ENCODE measurements at regions not wholly inside any gene's neighbourhood (a gene's known extent, or its start where the extent isn't known, plus 50 kb on each side); places are given as distances from the start of the nearest gene placed in this dataset.

DNA sequence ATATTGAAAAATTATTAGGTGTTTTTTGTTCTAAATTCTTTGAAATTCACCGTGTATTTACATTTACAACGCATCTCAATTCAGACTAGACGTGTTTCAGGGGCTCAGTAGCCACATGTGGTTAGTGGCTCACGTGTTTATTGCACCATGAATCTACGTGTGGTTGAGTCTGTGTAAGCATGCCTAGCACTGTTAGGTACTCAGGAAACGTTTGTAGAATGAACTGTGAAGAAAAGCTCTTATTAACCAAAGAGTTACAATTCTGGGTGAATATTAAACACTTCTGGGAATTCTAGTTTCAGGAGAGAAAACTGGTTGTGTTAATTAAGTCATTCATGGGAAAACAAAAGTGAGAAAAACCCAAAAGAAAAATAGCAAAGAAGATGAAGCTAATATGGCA, 117.5 kb upstream of the CDH6 start:
- H3K4me3 ChIP-seq (IDR thresholded peaks at IDR 0.05; ENCODE audit: insufficient read depth, low read depth, low read length): no peak overlapping the region
- H3K4me2 ChIP-seq: no peak overlapping the region
- no peak overlapping the region for H3K27ac ChIP-seq
- H4K20me1 ChIP-seq (ENCODE audit: insufficient read depth): no peaks in the 10 kb centered on the region
- no peaks in the 10 kb centered on the region for H3K27me3 ChIP-seq (ENCODE audit: insufficient read depth, low read depth)
- no peak overlapping the region for H2AFZ ChIP-seq (ENCODE audit: low read depth)
- H3K36me3 ChIP-seq (ENCODE audit: insufficient read depth): no peaks in the 10 kb centered on the region
- H3K9ac ChIP-seq: no peak overlapping the region
- no peaks in the 10 kb centered on the region for H3K79me2 ChIP-seq (ENCODE audit: insufficient read depth, low read depth)
- H3K4me1 ChIP-seq (ENCODE audit: low read depth, poor library complexity, severe bottlenecking): no peaks in the 10 kb centered on the region
- TF ChIP-seq, protein P1, sequence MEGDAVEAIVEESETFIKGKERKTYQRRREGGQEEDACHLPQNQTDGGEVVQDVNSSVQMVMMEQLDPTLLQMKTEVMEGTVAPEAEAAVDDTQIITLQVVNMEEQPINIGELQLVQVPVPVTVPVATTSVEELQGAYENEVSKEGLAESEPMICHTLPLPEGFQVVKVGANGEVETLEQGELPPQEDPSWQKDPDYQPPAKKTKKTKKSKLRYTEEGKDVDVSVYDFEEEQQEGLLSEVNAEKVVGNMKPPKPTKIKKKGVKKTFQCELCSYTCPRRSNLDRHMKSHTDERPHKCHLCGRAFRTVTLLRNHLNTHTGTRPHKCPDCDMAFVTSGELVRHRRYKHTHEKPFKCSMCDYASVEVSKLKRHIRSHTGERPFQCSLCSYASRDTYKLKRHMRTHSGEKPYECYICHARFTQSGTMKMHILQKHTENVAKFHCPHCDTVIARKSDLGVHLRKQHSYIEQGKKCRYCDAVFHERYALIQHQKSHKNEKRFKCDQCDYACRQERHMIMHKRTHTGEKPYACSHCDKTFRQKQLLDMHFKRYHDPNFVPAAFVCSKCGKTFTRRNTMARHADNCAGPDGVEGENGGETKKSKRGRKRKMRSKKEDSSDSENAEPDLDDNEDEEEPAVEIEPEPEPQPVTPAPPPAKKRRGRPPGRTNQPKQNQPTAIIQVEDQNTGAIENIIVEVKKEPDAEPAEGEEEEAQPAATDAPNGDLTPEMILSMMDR (conservative IDR thresholded peaks at IDR 0.05; ENCODE audit: low read depth, low read length): no peak

DNA sequence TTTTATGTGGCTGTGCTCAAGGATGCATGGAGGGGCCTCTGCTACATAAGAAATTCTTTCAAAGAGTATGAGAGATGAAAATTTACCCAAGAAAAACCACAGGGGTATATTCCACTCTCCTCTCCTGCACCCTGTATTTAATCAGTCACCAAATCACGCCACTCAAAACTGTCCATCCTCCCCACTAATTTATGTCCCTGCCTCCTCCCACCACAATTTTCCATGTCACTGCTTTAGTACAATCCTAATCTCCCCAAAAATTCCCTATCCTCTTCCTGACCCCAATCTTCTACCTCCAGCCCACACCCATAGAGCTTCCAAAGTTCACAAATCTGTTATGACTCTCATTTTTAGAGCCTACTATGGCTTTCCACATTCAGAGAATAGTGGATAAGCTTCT, 125.2 kb upstream of the CDH6 start:
- Histone ChIP-seq H3K4me2 (no peak overlapping the region), H3K27me3 (ENCODE audit: insufficient read depth, low read depth) (no peaks in the 10 kb centered on the region), H3K36me3 (ENCODE audit: insufficient read depth) (no peaks in the 10 kb centered on the region), H2AFZ (ENCODE audit: low read depth) (no peak overlapping the region), H3K79me2 (ENCODE audit: insufficient read depth, low read depth) (no peaks in the 10 kb centered on the region), H3K9ac (no peak overlapping the region), H3K4me3 (IDR thresholded peaks at IDR 0.05; ENCODE audit: insufficient read depth, low read depth, low read length) (no peak overlapping the region), H3K4me1 (ENCODE audit: low read depth, poor library complexity, severe bottlenecking) (no peaks in the 10 kb centered on the region), H4K20me1 (ENCODE audit: insufficient read depth) (no peaks in the 10 kb centered on the region), H3K27ac (no peak overlapping the region)
- TF ChIP-seq, protein P1 (conservative IDR thresholded peaks at IDR 0.05; ENCODE audit: low read depth, low read length): no peak

DNA sequence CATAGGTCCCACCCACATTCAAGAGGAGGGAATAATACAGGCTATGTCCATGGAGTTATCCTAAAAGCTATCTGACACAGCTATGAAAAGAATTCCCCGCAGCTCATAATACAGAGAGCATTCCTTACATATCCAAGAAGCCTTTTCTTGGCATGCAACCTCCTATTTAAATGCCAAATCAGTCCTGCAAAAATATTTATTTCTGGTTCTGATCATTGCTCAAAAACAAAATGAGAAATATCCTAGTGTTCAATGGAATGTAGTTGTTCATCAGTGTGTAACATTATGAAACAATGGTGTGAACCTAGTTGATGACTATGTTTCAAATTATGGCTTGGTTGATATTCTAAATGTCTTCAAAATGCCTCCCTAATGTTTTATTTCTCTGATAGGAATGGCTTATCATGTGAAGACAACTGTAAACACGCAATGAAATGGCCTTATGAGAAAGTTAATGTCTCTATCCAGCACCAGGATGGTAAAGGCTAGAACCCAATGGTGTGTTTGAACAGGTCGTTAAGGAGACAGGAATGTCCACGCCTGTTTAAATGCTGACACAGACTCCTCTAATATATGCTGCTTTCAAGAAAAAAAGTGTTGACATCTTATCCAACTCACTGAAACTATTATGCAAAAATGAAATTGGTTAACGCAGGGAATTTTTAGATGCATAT, 126.7 kb upstream of the CDH6 start:
- Histone ChIP-seq H3K9ac (no peak overlapping the region), H3K27me3 (ENCODE audit: insufficient read depth, low read depth) (no peaks in the 10 kb centered on the region), H3K4me1 (ENCODE audit: low read depth, poor library complexity, severe bottlenecking) (no peaks in the 10 kb centered on the region), H2AFZ (ENCODE audit: low read depth) (no peak overlapping the region), H4K20me1 (ENCODE audit: insufficient read depth) (no peaks in the 10 kb centered on the region), H3K4me3 (IDR thresholded peaks at IDR 0.05; ENCODE audit: insufficient read depth, low read depth, low read length) (no peak overlapping the region), H3K27ac (no peak overlapping the region), H3K4me2 (no peak overlapping the region), H3K36me3 (ENCODE audit: insufficient read depth) (no peaks in the 10 kb centered on the region), H3K79me2 (ENCODE audit: insufficient read depth, low read depth) (no peaks in the 10 kb centered on the region)
- TF ChIP-seq, protein P1 (conservative IDR thresholded peaks at IDR 0.05; ENCODE audit: low read depth, low read length): no peak

DNA sequence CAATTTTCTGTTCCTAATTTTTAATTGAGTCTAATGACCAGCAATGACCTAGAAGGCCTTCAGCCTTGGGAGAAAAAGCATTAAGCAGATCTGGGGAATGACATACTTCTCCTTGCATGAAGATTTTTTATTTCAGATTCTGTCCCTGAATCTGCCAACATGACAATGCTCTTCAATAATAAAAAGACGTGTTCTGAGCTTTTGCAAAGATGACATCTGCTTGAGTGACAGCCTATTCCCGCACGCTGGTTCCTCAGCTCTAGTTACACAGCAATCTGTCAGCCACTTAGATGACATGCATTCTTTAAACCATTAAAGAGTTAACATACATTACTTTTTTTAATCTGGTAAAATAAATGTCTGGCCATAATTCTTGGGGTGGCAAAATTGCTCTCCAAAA, 129.3 kb upstream of the CDH6 start:
- no peaks in the 10 kb centered on the region for H3K36me3 ChIP-seq (ENCODE audit: insufficient read depth)

More for the DNA sequence above, 129.3 kb upstream of the CDH6 start:
- Histone ChIP-seq H3K4me1 (ENCODE audit: low read depth, poor library complexity, severe bottlenecking) (no peaks in the 10 kb centered on the region), H3K27me3 (ENCODE audit: insufficient read depth, low read depth) (no peaks in the 10 kb centered on the region), H3K27ac (no peak overlapping the region), H3K79me2 (ENCODE audit: insufficient read depth, low read depth) (no peaks in the 10 kb centered on the region), H2AFZ (ENCODE audit: low read depth) (no peak overlapping the region), H3K4me2 (no peak overlapping the region), H3K9ac (no peak overlapping the region), H4K20me1 (ENCODE audit: insufficient read depth) (no peaks in the 10 kb centered on the region), H3K4me3 (IDR thresholded peaks at IDR 0.05; ENCODE audit: insufficient read depth, low read depth, low read length) (no peak overlapping the region)
- TF ChIP-seq, protein P1 (conservative IDR thresholded peaks at IDR 0.05; ENCODE audit: low read depth, low read length): no peak
